ENCODE measurements at regions not wholly inside any gene's neighbourhood (a gene's known extent, or its start where the extent isn't known, plus 50 kb on each side); places are given as distances from the start of the nearest gene placed in this dataset.

- TF ChIP-seq POLR2A (IDR thresholded peaks at IDR 0.05; ENCODE audit: low read depth, low read length) (no peak), CTCF (conservative IDR thresholded peaks at IDR 0.05; ENCODE audit: low read depth, low read length) (no peak), MAZ (IDR thresholded peaks at IDR 0.05; ENCODE audit: borderline replicate concordance, low read depth, low read length) (no peak), SMC3 (IDR thresholded peaks at IDR 0.05; ENCODE audit: low read depth, low read length) (no peak), CEBPB (IDR thresholded peaks at IDR 0.05; ENCODE audit: low read depth, low read length) (no peak), USF2 (IDR thresholded peaks at IDR 0.05; ENCODE audit: low read depth, low read length) (no peak), RFX5 (IDR thresholded peaks at IDR 0.05; ENCODE audit: low read depth, low read length) (no peak), MXI1 (IDR thresholded peaks at IDR 0.05; ENCODE audit: borderline replicate concordance, low read depth, low read length) (no peak), RCOR1 (IDR thresholded peaks at IDR 0.05; ENCODE audit: insufficient replicate concordance, low read length) (no peak), FOS (IDR thresholded peaks at IDR 0.05; ENCODE audit: low read depth, low read length) (no peak), BHLHE40 (IDR thresholded peaks at IDR 0.05; ENCODE audit: low read depth, low read length) (no peak)
Observed at GRCh38 chr15:33256874-33257273, 53.9 kb upstream of the RYR3 start.

Data from IMR-90 (cell line).